ENCODE measurements at regions not wholly inside any gene's neighbourhood (a gene's known extent, or its start where the extent isn't known, plus 50 kb on each side); places are given as distances from the start of the nearest gene placed in this dataset.

GRCh38 chr6:99219788-99220187, 129.7 kb downstream of the FAXC start:
- DNase-seq = peak; percentile 20

- DNase-seq = no peak
These were observed 132.5 kb downstream of the FAXC start for GRCh38 chr6:99216959-99217358.

GRCh38 chr6:99195986-99196655, 153.4 kb downstream of the FAXC start:
- DNase-seq = peak; percentile 19

GRCh38 chr6:99192561-99192960, 156.9 kb downstream of the FAXC start:
- DNase-seq = no peak

- no peak for DNase-seq
These were observed 159.4 kb downstream of the FAXC start for GRCh38 chr6:99189823-99190721.

- no peak for DNase-seq
These were observed 162.0 kb downstream of the FAXC start for GRCh38 chr6:99187429-99187828.

- DNase-seq = no peak
These were observed 163.1 kb downstream of the FAXC start for GRCh38 chr6:99186417-99186816.

GRCh38 chr6:99185525-99185924, 163.9 kb downstream of the FAXC start:
- no peak for DNase-seq

GRCh38 chr6:99184696-99185095, 164.8 kb downstream of the FAXC start:
- no peak for DNase-seq

- DNase-seq = no peak
These were observed 166.4 kb downstream of the FAXC start for GRCh38 chr6:99183066-99183465.

- no peak for DNase-seq
These were observed 168.3 kb downstream of the FAXC start for GRCh38 chr6:99181174-99181573.

GRCh38 chr6:99178168-99178567, 171.3 kb downstream of the FAXC start:
- no peak for DNase-seq

- DNase-seq = no peak
These were observed 171.7 kb downstream of the FAXC start for GRCh38 chr6:99177736-99178135.

- DNase-seq = no peak
These were observed 183.6 kb downstream of the FAXC start for GRCh38 chr6:99165838-99166237.

GRCh38 chr6:99152347-99152643, 197.2 kb downstream of the FAXC start:
- DNase-seq = no peak

- peak; percentile 36 for DNase-seq
These were observed 197.7 kb downstream of the FAXC start for GRCh38 chr6:99151634-99152346.

GRCh38 chr6:99148761-99149160, 200.7 kb downstream of the FAXC start:
- DNase-seq = no peak

GRCh38 chr6:99148111-99148510, 200.4 kb upstream of the FBXL4 start:
- no peak for DNase-seq

GRCh38 chr6:99147206-99147605, 199.5 kb upstream of the FBXL4 start:
- DNase-seq = no peak

- no peak for DNase-seq
These were observed 199.0 kb upstream of the FBXL4 start for GRCh38 chr6:99146711-99147110.

GRCh38 chr6:99145738-99146137, 198.0 kb upstream of the FBXL4 start:
- DNase-seq = no peak

- DNase-seq = no peak
These were observed 195.5 kb upstream of the FBXL4 start for GRCh38 chr6:99143108-99143861.

Measured in left kidney (tissue), 1 donor.